Gastroesophageal sphincter (tissue), 3 donors: ENCODE measurements at regions not wholly inside any gene's neighbourhood (a gene's known extent, or its start where the extent isn't known, plus 50 kb on each side); places are given as distances from the start of the nearest gene placed in this dataset.

Experiments
- CTCF ChIP-seq, 4 experiments: fragments of 200-600 bp in 2 of 4; fragments of 450-650 bp in 2 of 4; sonication (generic) in 1 of 4; IDR thresholded peaks; one replicate each; pipeline ENCODE4 v1.5.1; 2017 to 2019; ENCODE audit warnings: antibody characterized with exemption in 4 of 4, mild to moderate bottlenecking in 2 of 4, moderate library complexity in 2 of 4
- EP300 ChIP-seq: sonication (generic); formaldehyde crosslinking; IDR thresholded peaks from one replicate; pipeline ENCODE4 v1.6.1; 2017; ENCODE audit warnings: antibody characterized with exemption, mild to moderate bottlenecking
- POLR2A ChIP-seq, 2 donors: fragments of 450-650 bp; IDR thresholded peaks; one replicate each; pipeline ENCODE4 v1.6.1; 2017; ENCODE audit warnings: antibody characterized with exemption in 2 of 2, mild to moderate bottlenecking in 2 of 2, moderate library complexity in 1 of 2
- POLR2AphosphoS5 ChIP-seq: sonication (generic); formaldehyde crosslinking; IDR thresholded peaks from one replicate; pipeline ENCODE4 v1.6.1; 2017; ENCODE audit warnings: antibody characterized with exemption

DNA sequence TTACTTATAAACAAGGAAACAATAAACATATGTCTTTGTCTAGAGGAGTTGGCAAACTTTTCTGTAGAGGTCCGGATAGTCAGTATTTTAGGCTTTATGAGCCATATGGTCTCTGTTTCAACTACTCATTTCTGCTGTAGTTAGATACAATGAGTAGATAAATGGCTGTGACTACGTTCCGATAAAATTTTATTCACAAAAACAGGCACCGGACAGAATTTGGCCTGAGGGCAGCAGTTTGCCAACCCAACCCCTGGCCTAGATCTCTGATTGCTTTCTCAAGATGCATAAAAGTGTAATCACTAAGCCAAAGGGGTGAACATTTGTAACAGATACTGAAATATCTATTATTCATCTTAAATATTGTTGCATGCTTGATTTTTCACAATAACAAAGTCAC is 123.1 kb upstream of the ESRRG start:
- TF ChIP-seq CTCF (IDR thresholded peaks at IDR 0.05) = no peak
- TF ChIP-seq POLR2A (IDR thresholded peaks at IDR 0.05) = no peak
- TF ChIP-seq EP300 = no peak
- no peak for TF ChIP-seq POLR2AphosphoS5
